ENCODE measurements at regions not wholly inside any gene's neighbourhood (a gene's known extent, or its start where the extent isn't known, plus 50 kb on each side); places are given as distances from the start of the nearest gene placed in this dataset.

- no peak for TF ChIP-seq STAT6 (CRISPR knock-in tag; IDR thresholded peaks at IDR 0.05; ENCODE audit: borderline replicate concordance)
- no peak for TF ChIP-seq RAD51 (IDR thresholded peaks at IDR 0.05; ENCODE audit: borderline replicate concordance)
- TF ChIP-seq SIX1 (CRISPR knock-in tag; IDR thresholded peaks at IDR 0.05; ENCODE audit: borderline replicate concordance) = no peak
- TF ChIP-seq STAG1 (CRISPR knock-in tag; IDR thresholded peaks at IDR 0.05) = no peak
Measured at GRCh38 chr2:22043784-22044183, 920.0 kb downstream of the TDRD15 start (continued).

- POLR2A ChIA-PET = no interaction called here
- H3K4me1 ChIP-seq (ENCODE audit: insufficient read depth, low read length) = peaks cover 24% of the 10 kb centered on the region
- peak overlapping the region; percentile 93 for H3K27ac ChIP-seq (ENCODE audit: extremely low read length, insufficient read depth, low read length)
- BruUV-seq (replicated peaks) = TSS peak; percentile 66
- no peaks in the 10 kb centered on the region for H4K20me1 ChIP-seq (ENCODE audit: insufficient read depth, low read length)
- peak; percentile 98 for ATAC-seq
- in situ Hi-C loops (cut with HindIII; ENCODE audit: extremely low pct_ligation_motif_present, low pct_unique_long_range_greater_than_20kb) (no loop called here), intact Hi-C loops (cut with micrococcal nuclease; ENCODE audit: unreplicated experiment) (no loop called here)
- H3K9me3 ChIP-seq (ENCODE audit: low read length) = no peaks in the 10 kb centered on the region
- H2AFZ ChIP-seq (ENCODE audit: low read length) = peak overlapping the region; percentile 42
- H3K79me2 ChIP-seq (ENCODE audit: insufficient read depth, low read length) = no peaks in the 10 kb centered on the region
- peak; percentile 97 for DNase-seq (ENCODE audit: low spot score)
- WGBS (ENCODE audit: low lambda C conversion rate) = under 1% methylated on average over 4 of the region's 4 CpGs
- H3K36me3 ChIP-seq (replicated peaks in 1 of 2; ENCODE audit: control insufficient read depth in 1 of 2, insufficient read depth in 2 of 2, low read length in 2 of 2) = no peaks in the 10 kb centered on the region
- peak overlapping the region; percentile 40 for H3K9ac ChIP-seq (ENCODE audit: insufficient read depth, low read depth, low read length)
- CTCF ChIA-PET (ENCODE audit: low intra/inter-chr PET ratio, low total read pairs) = no interaction called here
- peak overlapping the region; percentile 69 for H3K4me2 ChIP-seq (ENCODE audit: low read depth, low read length)
- FAIRE-seq = peak; percentile 87
- H3K27me3 ChIP-seq (ENCODE audit: control insufficient read depth in 1 of 2, insufficient read depth in 2 of 2, low read length in 2 of 2) = no peaks in the 10 kb centered on the region
- peak overlapping the region in 2 of 3 experiments; percentile 31 to 52; a peak in 3 of 6 replicates for H3K4me3 ChIP-seq (replicated peaks in 1 of 3; ENCODE audit: insufficient read depth in 1 of 3, low read depth in 2 of 3, low read length in 3 of 3)
- TF ChIP-seq TCF12 (IDR thresholded peaks at IDR 0.05) = no peak
- no peak for TF ChIP-seq TCF12 (CRISPR knock-in tag; IDR thresholded peaks at IDR 0.05)
- peak; percentile 70 for TF ChIP-seq PATZ1 (CRISPR knock-in tag; IDR thresholded peaks at IDR 0.05)
- TF ChIP-seq FOXC1 (CRISPR knock-in tag; IDR thresholded peaks at IDR 0.05; ENCODE audit: borderline replicate concordance) = no peak
- TF ChIP-seq ZXDC (CRISPR knock-in tag; IDR thresholded peaks at IDR 0.05) = no peak
- peak in 1 of 2 experiments; percentile 82; a peak in 2 of 4 replicates for TF ChIP-seq ATF4 (CRISPR knock-in tag; IDR thresholded peaks at IDR 0.05)
- TF ChIP-seq AGO2 (optimal IDR thresholded peaks at IDR 0.05; ENCODE audit: low read depth, low read length) = no peak
- TF ChIP-seq MLX (CRISPR knock-in tag; IDR thresholded peaks at IDR 0.05) = 0 out of 2 replicates have a peak, but pooled peaks have one; percentile 30
- TF ChIP-seq ZNF644 (CRISPR knock-in tag; IDR thresholded peaks at IDR 0.05; ENCODE audit: low read depth) = peak; percentile 99
Measured at GRCh38 chr2:22055784-22056620, 932.2 kb downstream of the TDRD15 start.

All from HepG2 (cell line).